ENCODE measurements at regions not wholly inside any gene's neighbourhood (a gene's known extent, or its start where the extent isn't known, plus 50 kb on each side); places are given as distances from the start of the nearest gene placed in this dataset.
"Not testable (repeated sequence)": the region's sequence is repeated elsewhere in the genome, so short reads cannot be mapped to it uniquely, and the experiment has no call there.

GRCh38 chr17:34015253-34015652 is 239.8 kb upstream of the CCL2 start:
- DNase-seq (ENCODE audit: low spot score), result no peak

GRCh38 chr17:34024386-34024785 is 230.7 kb upstream of the CCL2 start:
- no peak for DNase-seq (ENCODE audit: low spot score)

- DNase-seq (ENCODE audit: low spot score), result no peak
These were observed 230.1 kb upstream of the CCL2 start for GRCh38 chr17:34024806-34025551.

- DNase-seq (ENCODE audit: low spot score), result not testable (repeated sequence)
These were observed 224.5 kb upstream of the CCL2 start for GRCh38 chr17:34030601-34031000.

- not testable (repeated sequence) for DNase-seq (ENCODE audit: low spot score)
These were observed 222.8 kb upstream of the CCL2 start for GRCh38 chr17:34032305-34032704.

GRCh38 chr17:34038786-34039185 is 216.3 kb upstream of the CCL2 start:
- not testable (repeated sequence) for DNase-seq (ENCODE audit: low spot score)

GRCh38 chr17:34039213-34039612 is 215.9 kb upstream of the CCL2 start:
- not testable (repeated sequence) for DNase-seq (ENCODE audit: low spot score)

GRCh38 chr17:34039759-34040555 is 215.1 kb upstream of the CCL2 start:
- not testable (repeated sequence) for DNase-seq (ENCODE audit: low spot score)

GRCh38 chr17:34045990-34046389 is 209.1 kb upstream of the CCL2 start:
- DNase-seq (ENCODE audit: low spot score), result no peak

- no peak for DNase-seq (ENCODE audit: low spot score)
These were observed 204.0 kb upstream of the CCL2 start for GRCh38 chr17:34051046-34051445.

GRCh38 chr17:34054495-34054894 is 200.6 kb upstream of the CCL2 start:
- DNase-seq (ENCODE audit: low spot score), result no peak

GRCh38 chr17:34055606-34056005 is 199.5 kb upstream of the CCL2 start:
- DNase-seq (ENCODE audit: low spot score), result no peak

GRCh38 chr17:34059423-34060220 is 195.5 kb upstream of the CCL2 start:
- DNase-seq (ENCODE audit: low spot score), result no peak

- no peak for DNase-seq (ENCODE audit: low spot score)
These were observed 188.6 kb upstream of the CCL2 start for GRCh38 chr17:34066528-34066927.

GRCh38 chr17:34067011-34067410 is 188.1 kb upstream of the CCL2 start:
- DNase-seq (ENCODE audit: low spot score), result no peak

- peak; percentile 89 for DNase-seq (ENCODE audit: low spot score)
These were observed 186.5 kb upstream of the CCL2 start for GRCh38 chr17:34068571-34068970.

- DNase-seq (ENCODE audit: low spot score), result no peak
These were observed 184.4 kb upstream of the CCL2 start for GRCh38 chr17:34070712-34071111.

GRCh38 chr17:34071886-34072420 is 183.1 kb upstream of the CCL2 start:
- no peak for DNase-seq (ENCODE audit: low spot score)

- no peak for DNase-seq (ENCODE audit: low spot score)
These were observed 180.0 kb upstream of the CCL2 start for GRCh38 chr17:34075076-34075475.

GRCh38 chr17:34076743-34077631 is 178.1 kb upstream of the CCL2 start:
- peak; percentile 13 for DNase-seq (ENCODE audit: low spot score)

GRCh38 chr17:34081269-34081668 is 173.8 kb upstream of the CCL2 start:
- DNase-seq (ENCODE audit: low spot score), result no peak

Data from pons (tissue), 1 donor.